Tibial nerve (tissue), 4 donors: ENCODE measurements at regions not wholly inside any gene's neighbourhood (a gene's known extent, or its start where the extent isn't known, plus 50 kb on each side); places are given as distances from the start of the nearest gene placed in this dataset.
"Not testable (repeated sequence)": the region's sequence is repeated elsewhere in the genome, so short reads cannot be mapped to it uniquely, and the experiment has no call there.

ENCODE experiments used
- DNase-seq, 2 donors: peaks; one replicate each; pipeline ENCODE4 v3.0.0-alpha.2; 2019; ENCODE audit warnings: low spot score in 2 of 2
- H3K27ac ChIP-seq, 4 donors: fragments of 200-600 bp; sonication (generic) in 3 of 4; one replicate each; pipeline ENCODE4 v1.5.1; 2017 to 2019; ENCODE audit warnings: mild to moderate bottlenecking in 1 of 4
- H3K27me3 ChIP-seq, 2 donors: fragments of 200-600 bp; sonication (generic) in 1 of 2; one replicate each; pipeline versions ENCODE4 v1.5.1 to v1.6.0; 2017 to 2019
- H3K36me3 ChIP-seq, 3 donors: fragments of 200-600 bp; sonication (generic); one replicate each; pipeline ENCODE4 v1.5.1; 2018 to 2019
- H3K4me1 ChIP-seq, 4 donors: fragments of 200-600 bp; sonication (generic) in 3 of 4; one replicate each; pipeline ENCODE4 v1.5.1; 2017 to 2019
- H3K4me3 ChIP-seq, 4 donors: fragments of 200-600 bp; sonication (generic) in 3 of 4; one replicate each; pipeline ENCODE4 v1.5.1; 2017 to 2019; ENCODE audit warnings: mild to moderate bottlenecking in 1 of 4, moderate library complexity in 1 of 4
- H3K9me3 ChIP-seq, 4 donors: fragments of 200-600 bp; sonication (generic) in 3 of 4; one replicate each; pipeline ENCODE4 v1.5.1; 2017 to 2019
- EP300 ChIP-seq, 2 donors: sonication (generic); formaldehyde crosslinking; IDR thresholded peaks; one replicate each; pipeline ENCODE4 v1.6.1; 2017; ENCODE audit warnings: antibody characterized with exemption in 2 of 2, mild to moderate bottlenecking in 1 of 2
- POLR2A ChIP-seq, 2 donors: fragments of 450-650 bp; IDR thresholded peaks; one replicate each; pipeline ENCODE4 v1.6.1; 2017; ENCODE audit warnings: antibody characterized with exemption in 2 of 2, mild to moderate bottlenecking in 2 of 2, moderate library complexity in 2 of 2
- WGBS, 2 donors: methylation state at CpG; one replicate each; pipeline ENCODE4 v1.1.5; 2018; 5-methylcytosine and 5-hydroxymethylcytosine counted together
- TF ChIP-seq, protein P1 (sequence below), 5 experiments: fragments of 200-600 bp in 3 of 5; fragments of 450-650 bp in 2 of 5; sonication (generic) in 3 of 5; IDR thresholded peaks; one replicate each; pipeline ENCODE4 v1.5.1; 2016 to 2019; ENCODE audit warnings: antibody characterized with exemption in 5 of 5, mild to moderate bottlenecking in 3 of 5, moderate library complexity in 2 of 5

DNA sequence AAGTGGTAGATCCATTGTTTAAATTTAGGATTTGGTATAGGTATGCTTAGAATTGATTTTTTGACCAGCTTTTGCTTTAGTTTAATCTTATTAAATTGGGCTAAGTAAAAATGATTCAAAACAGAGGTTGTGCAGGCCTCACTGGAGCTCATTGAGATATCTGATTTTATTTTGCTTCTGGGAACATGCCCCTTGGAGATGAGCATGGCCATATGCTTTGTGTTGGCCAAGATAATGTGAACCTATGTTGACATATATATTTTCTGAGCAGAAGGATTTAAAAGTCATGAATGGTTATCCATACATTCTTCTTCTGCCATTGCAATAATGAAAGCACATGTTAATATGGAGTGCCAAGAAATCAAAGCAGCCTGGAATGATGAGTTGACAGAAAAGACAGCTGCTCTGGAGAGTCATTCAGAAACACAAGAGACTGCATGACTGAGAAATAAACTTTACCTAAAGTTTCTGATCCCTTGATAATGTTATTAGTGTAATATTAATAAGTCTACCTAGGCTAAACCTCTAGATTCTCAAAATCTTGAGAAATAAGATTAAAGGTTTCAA lies 489.7 kb upstream of the GNPDA2 start:
- H3K36me3 ChIP-seq, result no peaks in the 10 kb centered on the region
- no peak for DNase-seq
- H3K27me3 ChIP-seq, result no peaks in the 10 kb centered on the region
- H3K4me1 ChIP-seq, result no peaks in the 10 kb centered on the region
- no peak overlapping the region for H3K27ac ChIP-seq
- TF ChIP-seq EP300 (IDR thresholded peaks at IDR 0.05), result no peak
- TF ChIP-seq POLR2A (IDR thresholded peaks at IDR 0.05), result no peak
- TF ChIP-seq, protein P1, sequence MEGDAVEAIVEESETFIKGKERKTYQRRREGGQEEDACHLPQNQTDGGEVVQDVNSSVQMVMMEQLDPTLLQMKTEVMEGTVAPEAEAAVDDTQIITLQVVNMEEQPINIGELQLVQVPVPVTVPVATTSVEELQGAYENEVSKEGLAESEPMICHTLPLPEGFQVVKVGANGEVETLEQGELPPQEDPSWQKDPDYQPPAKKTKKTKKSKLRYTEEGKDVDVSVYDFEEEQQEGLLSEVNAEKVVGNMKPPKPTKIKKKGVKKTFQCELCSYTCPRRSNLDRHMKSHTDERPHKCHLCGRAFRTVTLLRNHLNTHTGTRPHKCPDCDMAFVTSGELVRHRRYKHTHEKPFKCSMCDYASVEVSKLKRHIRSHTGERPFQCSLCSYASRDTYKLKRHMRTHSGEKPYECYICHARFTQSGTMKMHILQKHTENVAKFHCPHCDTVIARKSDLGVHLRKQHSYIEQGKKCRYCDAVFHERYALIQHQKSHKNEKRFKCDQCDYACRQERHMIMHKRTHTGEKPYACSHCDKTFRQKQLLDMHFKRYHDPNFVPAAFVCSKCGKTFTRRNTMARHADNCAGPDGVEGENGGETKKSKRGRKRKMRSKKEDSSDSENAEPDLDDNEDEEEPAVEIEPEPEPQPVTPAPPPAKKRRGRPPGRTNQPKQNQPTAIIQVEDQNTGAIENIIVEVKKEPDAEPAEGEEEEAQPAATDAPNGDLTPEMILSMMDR (IDR thresholded peaks at IDR 0.05), result no peak
- no peaks in the 10 kb centered on the region for H3K9me3 ChIP-seq
- H3K4me3 ChIP-seq, result no peak overlapping the region

DNA sequence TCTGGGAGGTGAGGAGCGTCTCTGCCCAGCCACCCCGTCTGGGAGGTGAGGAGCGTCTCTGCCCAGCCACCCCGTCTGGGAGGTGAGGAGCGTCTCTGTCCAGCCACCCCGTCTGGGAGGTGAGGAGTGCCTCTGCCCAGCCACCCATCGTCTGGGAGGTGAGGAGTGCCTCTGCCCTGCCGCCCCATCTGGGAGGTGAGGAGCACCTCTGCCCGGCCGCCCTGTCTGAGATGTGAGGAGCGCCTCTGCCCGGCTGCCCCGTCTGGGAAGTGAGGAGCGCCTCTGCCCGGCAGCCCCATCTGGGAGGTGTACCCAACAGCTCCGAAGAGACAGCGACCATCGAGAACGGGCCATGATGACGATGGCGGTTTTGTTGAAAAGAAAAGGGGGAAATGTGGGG lies 482.1 kb upstream of the GNPDA2 start:
- not testable (repeated sequence) for H3K36me3 ChIP-seq, H3K4me1 ChIP-seq, H3K27ac ChIP-seq, H3K4me3 ChIP-seq, H3K9me3 ChIP-seq, H3K27me3 ChIP-seq, DNase-seq
- WGBS, 2 donors, result 91 to 98% methylated on average over 15 to 20 of the region's 21 CpGs

DNA sequence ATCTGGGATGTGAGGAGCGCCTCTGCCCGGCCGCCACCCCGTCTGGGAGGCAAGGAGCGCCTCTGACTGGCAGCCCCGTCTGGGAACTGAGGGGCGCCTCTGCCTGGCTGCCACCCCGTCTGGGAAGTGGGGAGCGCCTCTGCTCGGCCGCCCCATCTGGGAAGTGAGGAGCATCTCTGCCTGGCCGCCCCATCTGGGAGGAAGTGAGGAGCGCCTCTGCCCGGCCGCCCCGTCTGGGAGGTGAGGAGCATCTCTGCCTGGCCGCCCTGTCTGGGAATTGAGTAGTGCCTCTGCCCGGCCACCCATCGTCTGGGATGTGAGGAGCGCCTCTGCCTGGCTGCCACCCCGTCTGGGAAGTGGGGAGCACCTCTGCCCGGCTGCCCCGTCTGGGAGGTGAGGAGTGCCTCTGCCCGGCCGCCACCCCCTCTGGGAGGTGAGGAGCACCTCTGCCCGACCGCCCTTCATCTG lies 481.5 kb upstream of the GNPDA2 start:
- not testable (repeated sequence) for H3K4me3 ChIP-seq, H3K27me3 ChIP-seq, H3K36me3 ChIP-seq, DNase-seq, H3K9me3 ChIP-seq, H3K4me1 ChIP-seq, H3K27ac ChIP-seq
- 94 to 96% methylated on average over 14 to 15 of the region's 27 CpGs for WGBS, 2 donors

DNA sequence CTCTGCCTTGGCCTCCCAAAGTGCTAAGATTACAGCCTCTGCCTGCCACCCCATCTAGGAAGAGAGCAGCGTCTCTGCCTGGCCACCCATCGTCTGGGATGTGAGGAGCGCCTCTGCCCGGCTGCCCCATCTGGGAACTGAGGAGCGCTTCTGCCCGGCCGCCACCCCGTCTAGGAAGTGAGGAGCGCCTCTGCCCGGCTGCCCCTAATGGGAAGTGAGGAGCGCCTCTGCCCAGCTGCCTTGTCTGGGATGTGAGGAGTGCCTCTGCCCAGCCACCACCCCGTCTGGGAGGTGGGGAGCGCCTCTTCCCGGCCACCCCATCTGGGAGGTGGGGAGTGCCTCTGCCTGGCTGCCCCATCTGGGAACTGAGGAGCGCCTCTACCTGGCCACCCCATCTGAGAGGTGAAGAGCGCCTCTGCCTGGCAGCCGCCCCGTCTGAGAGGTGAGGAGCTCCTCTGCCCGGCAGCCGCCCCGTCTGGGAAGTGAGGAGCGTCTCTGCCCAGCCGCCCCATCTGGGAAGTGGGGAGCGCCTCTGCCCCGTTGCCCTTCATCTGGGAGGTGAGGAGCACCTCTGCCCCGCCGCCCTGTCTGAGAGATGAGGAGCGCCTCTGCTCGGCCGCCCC lies 481.0 kb upstream of the GNPDA2 start:
- 93 to 94% methylated on average over 19 to 28 of the region's 30 CpGs for WGBS, 2 donors
- not testable (repeated sequence) for H3K27me3 ChIP-seq, H3K27ac ChIP-seq, H3K9me3 ChIP-seq, DNase-seq, H3K4me1 ChIP-seq, H3K36me3 ChIP-seq, H3K4me3 ChIP-seq

DNA sequence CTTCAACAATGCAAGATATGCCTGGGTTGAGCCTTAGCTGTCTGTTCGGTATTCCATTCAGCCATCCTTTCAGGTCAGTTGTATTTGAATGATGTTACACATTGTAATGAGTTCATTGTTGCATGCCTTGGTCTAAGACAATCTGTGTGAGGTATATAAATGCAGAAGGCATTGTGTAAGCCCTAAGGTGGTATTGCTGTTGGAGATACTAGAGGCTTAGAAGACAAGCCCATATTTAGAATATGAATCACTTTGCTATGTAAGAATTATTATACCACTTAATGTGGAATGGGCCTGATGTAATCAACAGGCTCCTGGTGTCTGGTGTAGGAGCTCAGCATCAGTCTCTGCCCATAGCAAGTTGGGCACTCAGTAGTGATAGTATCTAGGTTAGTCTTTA lies 473.4 kb upstream of the GNPDA2 start:
- Histone ChIP-seq H3K9me3 (no peaks in the 10 kb centered on the region), H3K27ac (no peak overlapping the region), H3K4me1 (no peaks in the 10 kb centered on the region), H3K4me3 (no peak overlapping the region), H3K36me3 (no peaks in the 10 kb centered on the region), H3K27me3 (no peaks in the 10 kb centered on the region)
- DNase-seq, result no peak
- TF ChIP-seq POLR2A (IDR thresholded peaks at IDR 0.05) (no peak), EP300 (IDR thresholded peaks at IDR 0.05) (no peak)
- TF ChIP-seq, protein P1 (IDR thresholded peaks at IDR 0.05), result no peak
- 96% methylated on average over 1 of the region's 1 CpG for WGBS, 2 donors

DNA sequence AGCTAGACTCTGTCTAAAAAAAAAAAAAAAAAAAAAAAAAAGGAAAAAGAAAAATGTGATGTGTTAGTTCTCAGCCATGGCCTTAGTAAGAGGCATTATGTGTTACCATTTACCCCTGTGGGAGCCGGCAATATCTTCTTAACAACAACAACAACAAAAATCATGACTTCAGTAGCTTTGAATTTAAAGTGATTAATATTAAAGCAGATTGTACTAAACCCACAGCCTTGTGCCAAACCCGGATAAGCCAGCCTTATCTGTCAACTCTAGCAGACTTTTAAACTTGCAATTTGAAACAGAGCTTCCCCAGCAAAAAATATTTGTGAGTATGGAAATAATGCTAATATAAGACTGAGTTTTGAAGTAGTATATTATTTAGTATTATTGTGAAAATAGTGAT lies 462.1 kb upstream of the GNPDA2 start:
- Histone ChIP-seq H3K4me1 (peaks cover 0 to 3% (median 0%) of the 10 kb centered on the region in 4 donors), H3K36me3 (no peaks in the 10 kb centered on the region), H3K27ac (no peak overlapping the region), H3K9me3 (no peaks in the 10 kb centered on the region), H3K27me3 (no peaks in the 10 kb centered on the region), H3K4me3 (no peak overlapping the region)
- no peak for DNase-seq
- WGBS, 2 donors, result 80 to 84% methylated on average over 2 of the region's 2 CpGs
- TF ChIP-seq, protein P1 (IDR thresholded peaks at IDR 0.05), result no peak
- TF ChIP-seq POLR2A (IDR thresholded peaks at IDR 0.05) (no peak), EP300 (IDR thresholded peaks at IDR 0.05) (no peak)

DNA sequence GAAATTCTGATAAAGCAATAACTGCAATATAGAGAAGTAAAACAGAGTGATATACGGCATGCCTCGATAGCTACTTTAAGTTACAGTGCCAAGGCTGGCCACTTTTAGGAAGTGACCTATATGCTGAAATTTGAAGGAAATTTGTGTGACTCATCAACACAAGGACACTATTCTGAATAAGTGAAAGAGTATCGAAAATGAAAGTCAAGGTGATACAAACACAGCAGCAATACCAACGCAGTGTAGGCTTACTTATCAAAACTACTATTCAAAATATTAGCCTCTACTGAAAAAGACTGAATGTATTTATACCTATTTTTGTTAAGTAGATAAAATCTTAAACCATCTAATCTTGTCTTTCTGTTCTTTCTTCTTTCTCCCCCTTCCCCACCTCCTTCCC lies 459.9 kb upstream of the GNPDA2 start:
- H3K27me3 ChIP-seq, result no peaks in the 10 kb centered on the region
- H3K36me3 ChIP-seq, result no peaks in the 10 kb centered on the region
- H3K4me3 ChIP-seq, result no peak overlapping the region
- DNase-seq, result no peak
- H3K27ac ChIP-seq, result no peak overlapping the region
- no peaks in the 10 kb centered on the region for H3K9me3 ChIP-seq
- WGBS, 2 donors, result 87 to 90% methylated on average over 4 of the region's 4 CpGs
- TF ChIP-seq EP300 (IDR thresholded peaks at IDR 0.05), result no peak
- TF ChIP-seq, protein P1 (IDR thresholded peaks at IDR 0.05), result no peak
- TF ChIP-seq POLR2A (IDR thresholded peaks at IDR 0.05), result no peak
- H3K4me1 ChIP-seq, result peaks cover 0 to 3% (median 0%) of the 10 kb centered on the region in 4 donors
